Tibial nerve (tissue), 4 donors: ENCODE measurements at regions not wholly inside any gene's neighbourhood (a gene's known extent, or its start where the extent isn't known, plus 50 kb on each side); places are given as distances from the start of the nearest gene placed in this dataset.

ENCODE experiments used
- CTCF ChIP-seq, 5 experiments: fragments of 200-600 bp in 3 of 5; fragments of 450-650 bp in 2 of 5; sonication (generic) in 3 of 5; IDR thresholded peaks; one replicate each; pipeline ENCODE4 v1.5.1; 2016 to 2019; ENCODE audit warnings: antibody characterized with exemption in 5 of 5, mild to moderate bottlenecking in 3 of 5, moderate library complexity in 2 of 5
- EP300 ChIP-seq, 2 donors: sonication (generic); formaldehyde crosslinking; IDR thresholded peaks; one replicate each; pipeline ENCODE4 v1.6.1; 2017; ENCODE audit warnings: antibody characterized with exemption in 2 of 2, mild to moderate bottlenecking in 1 of 2
- POLR2A ChIP-seq, 2 donors: fragments of 450-650 bp; IDR thresholded peaks; one replicate each; pipeline ENCODE4 v1.6.1; 2017; ENCODE audit warnings: antibody characterized with exemption in 2 of 2, mild to moderate bottlenecking in 2 of 2, moderate library complexity in 2 of 2

- TF ChIP-seq CTCF (IDR thresholded peaks at IDR 0.05) (no peak), POLR2A (IDR thresholded peaks at IDR 0.05) (no peak), EP300 (IDR thresholded peaks at IDR 0.05) (no peak)
Measured at GRCh38 chr3:117666812-117667211, 957.2 kb downstream of the TUSC7 start.
